HG03575 (cell line): ENCODE measurements at regions not wholly inside any gene's neighbourhood (a gene's known extent, or its start where the extent isn't known, plus 50 kb on each side); places are given as distances from the start of the nearest gene placed in this dataset.

Experiments used
- ATAC-seq: cut with Tn5 transposase; IDR thresholded peaks from one replicate; pipeline ENCODE4 v1.9.1; 2021; ENCODE audit not compliant: unreplicated experiment, insufficient number of reproducible peaks, low FRiP score; ENCODE audit errors: extremely low read depth

DNA sequence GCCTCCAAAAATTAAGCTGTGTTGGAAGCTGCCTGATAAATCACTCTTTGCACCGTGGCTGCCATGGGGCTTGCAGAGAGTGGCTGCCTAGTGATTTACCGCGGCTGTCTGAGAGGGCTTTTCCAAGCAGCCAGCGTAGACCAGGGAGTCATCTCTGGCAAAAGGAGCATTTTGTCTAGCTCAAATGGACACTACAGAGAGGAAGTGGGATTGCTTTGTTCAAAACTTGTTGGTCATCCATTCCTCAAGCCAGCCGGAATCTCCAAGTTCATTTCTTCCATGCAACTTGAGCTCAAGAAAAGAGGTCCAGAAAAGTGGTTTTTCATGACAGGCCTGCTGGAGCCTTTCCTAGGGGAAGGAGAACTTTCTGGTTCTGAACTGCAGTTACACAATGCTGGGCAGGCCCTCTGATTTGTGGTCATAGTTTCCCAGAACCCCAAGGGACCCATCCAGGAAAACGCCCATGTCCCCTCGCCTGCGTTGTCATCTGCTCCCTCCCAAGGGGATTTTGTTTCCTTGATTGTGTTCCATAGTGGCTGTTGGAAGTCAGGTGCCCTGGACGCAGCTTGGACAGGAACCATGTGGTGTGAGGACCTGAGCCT, 108.1 kb downstream of the TRIB2 start:
- ATAC-seq, result no peak

- no peak for ATAC-seq
Measured at GRCh38 chr2:12826781-12827180, 110.0 kb downstream of the TRIB2 start.

DNA sequence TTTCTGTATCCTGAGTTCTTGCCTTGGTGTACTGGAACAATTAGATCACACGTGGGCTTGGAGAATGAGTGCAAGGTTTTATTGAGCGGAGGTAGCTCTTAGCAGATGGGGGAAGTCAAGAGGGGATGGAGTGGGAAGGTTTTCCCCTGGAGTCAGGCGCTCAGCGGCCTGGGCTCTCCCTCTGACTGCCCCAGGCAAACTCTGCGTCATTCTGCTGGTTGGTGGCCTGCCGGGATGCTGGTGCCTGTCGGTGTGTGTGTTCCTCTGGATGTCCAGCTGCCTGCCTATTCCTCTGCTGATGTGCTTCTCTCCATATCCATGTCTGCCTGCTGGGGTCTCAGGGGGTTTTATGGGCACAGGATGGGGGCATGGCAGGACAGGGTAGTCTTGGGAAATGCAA, 111.0 kb downstream of the TRIB2 start:
- ATAC-seq, result no peak

- no peak for ATAC-seq
Measured at GRCh38 chr2:12828980-12829379, 112.2 kb downstream of the TRIB2 start.

- ATAC-seq, result no peak
Measured at GRCh38 chr2:12831016-12831415, 114.3 kb downstream of the TRIB2 start.

DNA sequence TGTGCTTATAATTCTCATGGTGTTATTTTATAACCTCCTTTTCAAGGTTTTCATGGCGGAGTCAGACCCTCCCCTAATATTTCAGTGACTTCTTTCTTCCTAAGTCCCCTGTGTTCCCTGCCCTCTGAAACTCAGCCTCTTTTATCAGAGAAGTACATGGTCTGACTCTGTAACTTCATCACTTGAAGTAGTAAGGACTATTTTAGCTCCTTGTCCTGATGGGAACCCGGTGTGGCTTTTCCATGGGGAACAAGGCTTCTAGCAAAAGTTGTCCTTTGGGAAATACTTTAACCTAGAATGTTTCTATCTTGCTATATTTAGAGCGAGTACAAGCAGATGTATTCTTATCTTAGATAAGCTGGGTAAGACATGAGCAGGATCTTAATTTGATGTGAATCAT, 117.5 kb downstream of the TRIB2 start:
- ATAC-seq, result no peak

DNA sequence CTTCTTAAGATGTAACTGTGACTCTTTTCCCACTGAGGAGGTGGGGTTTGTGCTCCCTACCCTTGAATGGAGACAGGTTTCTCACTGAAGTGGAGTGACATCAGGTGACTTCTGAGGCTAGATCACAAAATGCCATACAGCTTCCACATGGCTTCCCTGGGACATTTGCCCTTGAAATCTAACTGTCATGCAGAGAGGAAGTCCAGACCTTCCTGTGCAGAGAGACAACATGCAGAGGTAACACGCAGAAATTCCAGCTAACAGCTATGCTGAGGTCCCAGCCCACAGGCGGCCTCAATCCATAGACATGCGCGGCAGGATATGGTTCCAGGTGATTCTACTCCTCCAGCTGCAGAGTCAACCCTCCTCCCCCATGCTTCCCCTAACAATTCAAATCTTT, 119.0 kb downstream of the TRIB2 start:
- no peak for ATAC-seq

- no peak for ATAC-seq
Measured at GRCh38 chr2:12839339-12839738, 122.6 kb downstream of the TRIB2 start.

DNA sequence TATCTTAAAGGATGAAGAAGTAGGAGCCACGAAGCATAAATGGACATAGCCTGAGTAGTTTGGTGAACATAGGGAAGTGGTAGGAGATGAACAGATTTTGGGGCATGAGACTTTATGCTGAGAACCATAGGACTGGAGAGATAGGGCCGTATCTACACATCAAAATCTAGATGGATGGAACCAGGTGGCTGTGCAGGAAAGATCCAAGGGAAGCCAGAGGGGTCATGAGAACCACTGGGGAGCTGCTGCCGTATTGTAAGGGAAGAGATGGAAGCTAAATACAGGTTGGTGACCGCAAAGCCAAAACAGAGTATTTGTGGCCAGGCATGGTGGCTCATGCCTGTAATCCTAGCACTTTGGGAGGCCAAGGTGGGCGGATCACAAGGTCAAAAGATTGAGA, 124.3 kb downstream of the TRIB2 start:
- no peak for ATAC-seq

- no peak for ATAC-seq
Measured at GRCh38 chr2:12842917-12843316, 126.2 kb downstream of the TRIB2 start.

- ATAC-seq, result no peak
Measured at GRCh38 chr2:12844511-12844910, 127.8 kb downstream of the TRIB2 start.

GRCh38 chr2:12847694-12848575, 131.2 kb downstream of the TRIB2 start:
- no peak for ATAC-seq

DNA sequence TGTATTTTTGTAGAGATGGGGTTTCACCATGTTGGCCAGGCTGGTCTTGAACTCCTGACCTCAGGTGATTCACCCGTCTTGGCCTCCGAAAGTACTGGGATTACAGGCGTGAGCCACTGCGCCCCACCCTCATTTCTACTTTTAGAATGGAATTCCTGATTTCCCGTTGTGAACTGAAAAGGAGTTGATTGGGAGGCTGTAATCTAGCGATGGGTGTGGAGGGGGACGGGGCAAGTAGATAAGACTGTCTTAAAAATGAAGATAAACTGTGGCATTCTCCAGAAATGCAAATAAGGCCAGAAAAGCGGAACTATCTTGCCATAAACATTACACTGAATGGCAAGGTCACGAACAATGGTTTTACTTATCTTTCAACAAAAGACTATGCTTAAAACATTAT, 135.4 kb downstream of the TRIB2 start:
- no peak for ATAC-seq

DNA sequence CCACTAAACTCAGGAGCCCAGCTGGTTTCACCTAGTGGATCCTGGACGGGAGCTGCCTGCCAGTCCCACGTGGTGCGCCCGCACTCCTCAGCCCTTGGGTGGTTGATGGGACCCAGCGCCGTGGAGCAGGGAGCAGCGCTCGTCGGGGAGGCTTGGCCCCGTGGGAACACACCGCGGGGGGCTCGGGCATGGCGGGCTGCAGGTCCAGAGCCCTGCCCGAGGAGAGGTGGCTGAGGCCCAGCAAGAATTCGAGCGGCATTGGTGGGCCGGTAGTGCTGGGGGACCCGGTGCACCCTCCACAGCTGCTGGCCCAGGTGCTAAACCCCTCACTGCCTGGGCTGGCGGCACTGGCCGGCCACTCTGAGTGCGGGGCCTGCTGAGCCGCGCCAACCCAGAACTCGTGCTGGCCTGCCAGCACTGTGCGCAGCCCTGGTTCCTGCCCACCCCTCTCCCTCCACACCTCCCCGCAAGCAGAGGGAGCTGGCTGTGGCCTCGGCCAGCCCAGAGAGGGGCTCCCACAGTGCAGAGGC, 137.3 kb downstream of the TRIB2 start:
- ATAC-seq, result no peak

GRCh38 chr2:12855508-12855907, 138.8 kb downstream of the TRIB2 start:
- ATAC-seq, result no peak

- ATAC-seq, result no peak
Measured at GRCh38 chr2:12856934-12857601, 140.3 kb downstream of the TRIB2 start.

- no peak for ATAC-seq
Measured at GRCh38 chr2:12857891-12858290, 141.2 kb downstream of the TRIB2 start.

GRCh38 chr2:12858786-12859185, 142.1 kb downstream of the TRIB2 start:
- ATAC-seq, result no peak

DNA sequence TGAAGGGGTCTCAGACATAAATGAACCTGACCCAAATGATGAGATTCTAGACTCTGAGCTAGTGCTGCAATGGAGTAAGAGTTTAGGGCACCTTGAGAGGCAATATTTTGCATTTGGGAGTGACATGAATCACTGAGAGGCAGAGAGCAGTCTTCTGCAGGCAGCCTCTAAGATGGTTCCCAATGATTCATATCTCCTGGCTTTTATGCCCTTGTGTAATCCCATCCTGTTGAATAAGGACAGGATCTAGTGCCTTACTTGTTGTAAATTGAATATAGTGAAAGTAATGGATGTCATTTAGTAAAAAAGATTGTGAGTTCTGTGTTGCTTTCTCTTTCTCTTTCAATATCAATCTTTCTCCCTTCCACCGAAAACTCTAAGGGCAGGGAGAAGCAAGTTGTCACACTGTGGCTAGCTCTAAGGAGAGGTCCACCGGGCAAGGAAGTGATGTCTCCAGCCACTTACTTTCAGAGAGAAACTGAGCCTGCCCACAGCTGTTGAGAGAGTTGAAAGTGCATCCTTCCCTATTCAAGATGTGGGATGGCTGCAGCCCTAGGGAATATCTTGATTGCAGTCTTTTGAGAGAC, 144.7 kb downstream of the TRIB2 start:
- ATAC-seq, result no peak

- ATAC-seq, result no peak
Measured at GRCh38 chr2:12862541-12862940, 145.8 kb downstream of the TRIB2 start.
